Kidney (tissue), 13 donors: ENCODE measurements at regions not wholly inside any gene's neighbourhood (a gene's known extent, or its start where the extent isn't known, plus 50 kb on each side); places are given as distances from the start of the nearest gene placed in this dataset.

Experiments
- DNase-seq, 5 donors: peaks; one replicate each; pipeline ENCODE4 v3.0.0-alpha.2; 2013 to 2020
- FAIRE-seq: peaks from 2 replicates; lab custom pipeline; 2012; peaks lifted over from hg19 to GRCh38; lab: Jason Lieb, UNC
- H3K27ac ChIP-seq, 2 donors: one replicate each; pipeline ENCODE4 v1.7.0; 2013; ENCODE audit warnings: low read depth in 2 of 2, low read length in 2 of 2, inconsistent platforms in 1 of 2
- H3K27me3 ChIP-seq: one replicate; pipeline ENCODE4 v1.7.1; 2013; ENCODE audit warnings: low read length, inconsistent platforms; ENCODE audit not compliant: control insufficient read depth, insufficient read depth
- H3K36me3 ChIP-seq, 3 donors: one replicate each; pipeline versions ENCODE4 v1.7.0 to v1.7.1; 2013; ENCODE audit warnings: low read length in 3 of 3, control low read depth in 1 of 3, inconsistent platforms in 1 of 3; ENCODE audit not compliant: insufficient read depth in 3 of 3, control insufficient read depth in 2 of 3
- H3K4me1 ChIP-seq, 3 donors: one replicate each; pipeline versions ENCODE4 v1.7.0 to v1.7.1; 2013; ENCODE audit warnings: low read length in 3 of 3, inconsistent platforms in 1 of 3, low read depth in 1 of 3; ENCODE audit not compliant: control insufficient read depth in 2 of 3, insufficient read depth in 2 of 3
- H3K4me3 ChIP-seq, 3 donors: one replicate each; pipeline versions ENCODE4 v1.7.0 to v1.8.1; 2013; ENCODE audit warnings: low read length in 3 of 3, control low read depth in 1 of 3, inconsistent platforms in 1 of 3
- H3K9ac ChIP-seq, 3 donors: one replicate each; pipeline versions ENCODE4 v1.7.0 to v1.7.1; 2013; ENCODE audit warnings: low read length in 3 of 3, control low read depth in 1 of 3, inconsistent platforms in 1 of 3
- H3K9me3 ChIP-seq, 3 donors: one replicate each; pipeline versions ENCODE4 v1.7.0 to v1.7.1; 2013; ENCODE audit warnings: low read length in 3 of 3, control low read depth in 1 of 3, inconsistent platforms in 1 of 3; ENCODE audit not compliant: control insufficient read depth in 2 of 3, insufficient read depth in 1 of 3
- intact Hi-C: fragments of 100-400 bp; cut with DNase I; formaldehyde crosslinking; loops from one replicate; pipeline ENCODE4 v1.11.1; 2022
- TF ChIP-seq, protein P1 (sequence below): IDR thresholded peaks from 3 replicates; pipeline ENCODE4 v1.5.1; 2012; ENCODE audit warnings: mild to moderate bottlenecking, moderate library complexity, borderline replicate concordance; ENCODE audit not compliant: insufficient read depth; ENCODE audit errors: extremely low read depth
- donor health status: control.
- donor health status: control.
- donor health status: control.
- donor health status: control.
- donor health status: control.
- donor health status: DM: yes; HTN: yes; CAD: no.
- donor health status: Normal renal cell carcinoma (clear cell type).

DNA sequence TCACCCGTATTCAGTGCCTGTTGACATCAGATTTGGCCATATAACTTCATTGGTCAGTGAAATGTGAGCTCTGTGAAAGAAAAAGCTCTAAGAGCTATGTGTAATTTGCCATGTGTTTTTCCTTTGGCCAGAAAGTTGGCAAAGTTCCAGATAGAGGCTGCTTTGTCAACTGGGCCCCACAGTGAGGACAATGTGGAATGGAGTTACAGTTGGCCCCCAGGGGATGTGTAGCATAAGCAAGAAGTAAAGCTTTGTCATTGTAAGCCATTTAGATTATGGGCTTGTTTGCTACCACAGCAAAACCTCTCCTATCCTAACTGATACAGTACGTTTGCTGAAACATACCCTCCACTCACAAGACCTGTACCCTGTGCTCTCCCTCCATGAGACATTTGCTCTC lies 119.1 kb upstream of the HABP2 start:
- H3K36me3 ChIP-seq = no peaks in the 10 kb centered on the region
- no peak overlapping the region for H3K9ac ChIP-seq
- no peaks in the 10 kb centered on the region for H3K4me1 ChIP-seq
- no peak overlapping the region for H3K27ac ChIP-seq
- no peak for DNase-seq
- intact Hi-C loops = no loop called here
- no peak for FAIRE-seq
- no peak overlapping the region for H3K4me3 ChIP-seq
- H3K9me3 ChIP-seq = no peaks in the 10 kb centered on the region
- peaks cover 2% of the 10 kb centered on the region for H3K27me3 ChIP-seq
- TF ChIP-seq, protein P1, sequence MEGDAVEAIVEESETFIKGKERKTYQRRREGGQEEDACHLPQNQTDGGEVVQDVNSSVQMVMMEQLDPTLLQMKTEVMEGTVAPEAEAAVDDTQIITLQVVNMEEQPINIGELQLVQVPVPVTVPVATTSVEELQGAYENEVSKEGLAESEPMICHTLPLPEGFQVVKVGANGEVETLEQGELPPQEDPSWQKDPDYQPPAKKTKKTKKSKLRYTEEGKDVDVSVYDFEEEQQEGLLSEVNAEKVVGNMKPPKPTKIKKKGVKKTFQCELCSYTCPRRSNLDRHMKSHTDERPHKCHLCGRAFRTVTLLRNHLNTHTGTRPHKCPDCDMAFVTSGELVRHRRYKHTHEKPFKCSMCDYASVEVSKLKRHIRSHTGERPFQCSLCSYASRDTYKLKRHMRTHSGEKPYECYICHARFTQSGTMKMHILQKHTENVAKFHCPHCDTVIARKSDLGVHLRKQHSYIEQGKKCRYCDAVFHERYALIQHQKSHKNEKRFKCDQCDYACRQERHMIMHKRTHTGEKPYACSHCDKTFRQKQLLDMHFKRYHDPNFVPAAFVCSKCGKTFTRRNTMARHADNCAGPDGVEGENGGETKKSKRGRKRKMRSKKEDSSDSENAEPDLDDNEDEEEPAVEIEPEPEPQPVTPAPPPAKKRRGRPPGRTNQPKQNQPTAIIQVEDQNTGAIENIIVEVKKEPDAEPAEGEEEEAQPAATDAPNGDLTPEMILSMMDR = no peak

DNA sequence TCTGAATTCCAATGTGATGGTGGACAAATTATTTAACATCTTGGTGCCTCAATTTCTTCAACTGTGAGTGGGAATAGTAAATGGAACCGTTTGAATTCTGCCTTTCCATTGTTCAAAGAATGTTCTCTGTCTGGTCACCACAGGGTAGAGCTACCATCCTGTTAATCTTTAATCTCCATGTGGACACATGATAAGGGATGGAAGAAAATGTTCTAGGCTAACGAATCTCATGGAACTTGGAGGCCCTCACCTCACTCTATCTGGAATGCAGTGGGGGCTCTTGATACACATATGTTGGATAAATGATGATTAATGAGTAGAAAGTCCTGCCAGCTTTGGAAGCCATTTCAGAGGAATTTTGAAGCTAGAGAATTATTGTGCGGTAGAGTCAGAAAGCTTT lies 118.5 kb upstream of the HABP2 start:
- Histone ChIP-seq H3K4me3 (no peak overlapping the region), H3K27me3 (peaks cover 2% of the 10 kb centered on the region), H3K9ac (no peak overlapping the region), H3K36me3 (no peaks in the 10 kb centered on the region), H3K4me1 (no peaks in the 10 kb centered on the region), H3K9me3 (no peaks in the 10 kb centered on the region), H3K27ac (no peak overlapping the region)
- DNase-seq (no peak), FAIRE-seq (no peak)
- intact Hi-C loops = no loop called here
- TF ChIP-seq, protein P1 = no peak

DNA sequence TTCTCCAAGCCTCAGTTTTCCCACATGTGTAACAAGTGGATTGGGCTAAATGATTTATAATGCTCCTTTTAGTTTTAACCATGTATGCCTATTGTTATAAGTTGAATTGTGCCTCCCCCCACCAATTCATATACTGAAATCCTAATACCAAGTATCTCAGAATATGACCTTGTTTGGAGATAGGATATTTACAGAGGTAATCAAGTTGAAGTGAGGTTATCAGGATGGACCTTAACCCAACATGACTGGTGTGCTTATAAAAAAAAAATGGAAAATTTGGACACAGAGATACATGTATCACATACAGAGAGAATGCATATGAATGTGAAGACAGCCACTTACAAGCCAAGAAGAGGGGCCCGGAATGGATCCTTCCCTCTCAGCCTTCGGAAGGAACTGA lies 117.9 kb upstream of the HABP2 start:
- TF ChIP-seq, protein P1 = no peak
- no peak overlapping the region for H3K27ac ChIP-seq
- intact Hi-C loops = no loop called here
- no peaks in the 10 kb centered on the region for H3K9me3 ChIP-seq
- FAIRE-seq (no peak), DNase-seq (no peak)
- H3K27me3 ChIP-seq = no peaks in the 10 kb centered on the region
- H3K4me3 ChIP-seq = no peak overlapping the region
- H3K4me1 ChIP-seq = no peaks in the 10 kb centered on the region
- no peak overlapping the region for H3K9ac ChIP-seq
- H3K36me3 ChIP-seq = no peaks in the 10 kb centered on the region

DNA sequence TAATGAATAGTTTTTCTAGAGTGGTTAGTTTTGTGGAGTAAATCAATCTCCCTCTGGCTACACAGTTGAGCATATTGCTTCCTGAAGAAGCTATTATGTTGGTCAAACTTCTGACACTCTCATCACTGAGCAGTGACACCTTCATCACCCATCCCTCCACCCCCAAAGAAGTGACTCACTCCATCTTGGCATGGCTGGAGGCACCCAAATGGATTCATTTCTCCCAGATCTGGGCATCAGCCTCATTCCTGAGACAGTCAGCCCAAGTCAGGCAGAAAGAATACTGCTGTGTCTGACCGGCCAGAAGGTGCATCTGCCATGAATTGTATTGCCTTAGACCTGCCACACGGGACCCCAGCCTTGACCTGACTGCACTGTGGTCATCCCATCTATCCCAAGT lies 117.0 kb upstream of the HABP2 start:
- DNase-seq = no peak
- Histone ChIP-seq H3K9ac (no peak overlapping the region), H3K36me3 (no peaks in the 10 kb centered on the region), H3K27ac (no peak overlapping the region), H3K27me3 (no peaks in the 10 kb centered on the region), H3K4me1 (no peaks in the 10 kb centered on the region), H3K4me3 (no peak overlapping the region), H3K9me3 (no peaks in the 10 kb centered on the region)
- FAIRE-seq = no peak
- intact Hi-C loops = no loop called here
- TF ChIP-seq, protein P1 = no peak
